ENCODE measurements at regions not wholly inside any gene's neighbourhood (a gene's known extent, or its start where the extent isn't known, plus 50 kb on each side); places are given as distances from the start of the nearest gene placed in this dataset.

GRCh38 chr9:13684656-13685055 is 405.2 kb upstream of the MPDZ start:
- TF ChIP-seq CTCF (IDR thresholded peaks at IDR 0.05; ENCODE audit: low read length), result no peak
- TF ChIP-seq EZH2 (optimal IDR thresholded peaks at IDR 0.05; ENCODE audit: low read depth, low read length), result no peak
